GM21786 (cell line): ENCODE measurements at regions not wholly inside any gene's neighbourhood (a gene's known extent, or its start where the extent isn't known, plus 50 kb on each side); places are given as distances from the start of the nearest gene placed in this dataset.

Experiments
- ATAC-seq: cut with Tn5 transposase; IDR thresholded peaks from one replicate; pipeline ENCODE4 v1.9.1; 2021; ENCODE audit not compliant: unreplicated experiment

- no peak for ATAC-seq
Measured at GRCh38 chr2:145615626-145616025, 1095.7 kb upstream of the ZEB2 start.

DNA sequence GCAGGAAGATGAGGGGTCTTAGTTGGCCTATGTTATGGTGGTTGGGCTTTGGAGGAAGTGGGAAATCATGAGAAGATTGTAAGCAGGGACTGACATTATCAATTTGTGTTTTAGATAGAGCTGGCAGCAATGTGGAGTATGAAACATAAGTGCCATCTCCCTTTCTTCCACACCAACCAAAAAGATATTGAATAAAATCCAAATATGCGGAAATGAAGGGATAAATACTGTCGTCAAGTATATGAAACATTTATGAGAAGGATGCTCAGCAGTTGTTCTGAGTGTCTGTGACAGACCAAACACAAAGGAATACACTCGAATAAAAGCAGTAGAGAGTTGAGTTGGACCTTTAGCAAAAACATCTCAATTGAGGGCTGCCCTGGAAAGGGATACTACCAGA lies 1090.0 kb upstream of the ZEB2 start:
- ATAC-seq: no peak

DNA sequence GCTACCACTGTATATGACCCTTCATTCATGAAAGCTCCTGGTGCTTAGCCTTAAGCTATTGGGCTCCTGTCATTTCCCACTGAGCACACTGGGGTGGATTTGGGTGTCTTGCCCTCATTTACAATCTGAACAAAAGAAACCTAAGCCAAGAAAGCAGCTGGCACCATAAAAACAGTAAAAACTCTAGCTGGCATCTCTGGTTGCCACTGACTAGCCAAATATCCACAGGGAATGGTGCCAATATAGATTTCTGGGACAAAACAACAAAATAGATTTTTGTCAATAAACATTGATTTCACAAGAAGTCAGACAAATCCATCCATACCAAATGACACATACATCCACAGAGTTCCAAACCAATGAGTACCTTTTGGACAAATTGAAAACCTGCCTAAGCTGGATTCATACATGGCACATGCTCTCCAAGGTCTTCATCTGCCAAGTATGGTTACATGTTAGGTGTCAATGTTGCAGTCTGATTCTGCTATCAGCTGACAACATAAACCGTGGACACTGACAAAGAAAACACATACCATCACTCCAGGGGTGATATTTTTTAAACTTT lies 1081.5 kb upstream of the ZEB2 start:
- no peak for ATAC-seq

DNA sequence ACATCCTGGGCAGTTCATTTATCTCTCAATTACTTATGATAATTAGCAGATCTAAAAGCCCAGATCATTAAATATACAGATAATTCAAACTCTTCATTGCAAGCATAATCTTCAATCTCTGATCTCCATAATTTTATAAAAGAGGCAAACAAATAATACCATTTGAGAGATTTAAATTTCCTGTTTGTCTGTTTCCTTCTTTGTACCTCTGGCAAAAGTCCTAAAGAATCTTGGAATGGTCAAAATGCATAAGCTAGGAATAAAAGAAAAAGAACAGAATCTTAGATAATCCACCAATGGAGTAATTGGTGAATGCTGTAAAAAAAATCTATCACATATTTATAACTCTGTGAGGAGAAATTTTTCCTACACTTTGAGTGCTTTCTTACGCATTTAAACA lies 1080.9 kb upstream of the ZEB2 start:
- no peak for ATAC-seq

GRCh38 chr2:145599756-145600155 lies 1079.8 kb upstream of the ZEB2 start:
- no peak for ATAC-seq

DNA sequence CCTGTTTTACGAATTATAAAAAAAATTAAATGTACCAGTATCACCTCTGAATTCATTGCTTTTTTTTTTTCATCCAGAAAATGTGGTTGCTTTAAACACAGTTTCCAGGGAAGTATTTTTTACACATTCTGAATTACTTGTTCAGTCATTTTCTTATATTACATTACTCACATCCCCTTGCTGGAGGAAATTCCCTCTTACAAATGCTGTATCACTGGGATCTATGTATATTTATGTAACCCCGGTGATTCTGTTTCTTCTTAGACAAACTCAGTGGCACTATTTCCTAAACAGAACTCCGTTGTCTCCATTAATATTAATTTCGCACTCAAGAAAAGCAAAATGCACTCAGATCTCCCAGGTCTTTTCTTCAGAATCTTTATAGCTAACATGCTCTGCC lies 1078.5 kb upstream of the ZEB2 start:
- ATAC-seq: no peak

- ATAC-seq: no peak
Measured at GRCh38 chr2:145597809-145598208, 1077.9 kb upstream of the ZEB2 start.

GRCh38 chr2:145597006-145597405 lies 1077.1 kb upstream of the ZEB2 start:
- ATAC-seq: no peak

DNA sequence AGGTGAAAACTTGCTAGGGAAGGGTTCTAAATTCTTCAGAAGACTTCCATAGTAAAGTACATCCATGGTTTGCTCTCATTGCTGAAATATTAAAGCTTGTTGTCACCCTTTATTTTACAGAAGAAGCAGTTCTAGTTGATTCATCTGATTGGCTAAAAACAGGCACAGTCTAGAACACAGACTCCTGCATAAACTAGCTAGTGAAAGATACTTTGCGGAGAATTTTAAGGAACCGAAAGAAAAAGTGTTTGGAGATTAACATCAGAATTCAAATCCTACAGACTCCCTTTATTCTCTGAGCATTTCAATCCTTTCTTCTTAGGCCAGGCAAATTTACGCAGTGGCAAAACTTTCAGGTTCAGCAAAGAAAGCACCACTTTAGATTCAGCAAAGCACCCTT lies 1076.5 kb upstream of the ZEB2 start:
- no peak for ATAC-seq

DNA sequence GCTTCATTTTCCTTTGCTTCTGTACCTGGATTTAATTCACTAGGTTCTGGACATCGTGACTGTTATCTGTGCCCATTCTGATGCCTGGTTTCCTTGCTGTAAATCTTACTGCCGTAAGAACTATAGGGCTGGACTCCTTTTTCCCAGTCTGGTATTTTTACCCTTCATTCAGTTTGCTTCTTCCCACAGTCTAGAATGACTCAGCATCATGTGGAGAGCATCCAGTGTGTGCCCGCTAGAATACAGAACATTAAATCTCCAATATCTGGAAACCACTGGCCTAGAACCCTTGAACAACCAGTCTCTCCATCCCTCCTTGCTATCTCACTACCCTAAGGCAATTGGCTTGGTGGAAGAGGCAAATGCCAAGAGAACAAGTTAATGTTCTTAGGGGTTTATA lies 1075.4 kb upstream of the ZEB2 start:
- no peak for ATAC-seq

DNA sequence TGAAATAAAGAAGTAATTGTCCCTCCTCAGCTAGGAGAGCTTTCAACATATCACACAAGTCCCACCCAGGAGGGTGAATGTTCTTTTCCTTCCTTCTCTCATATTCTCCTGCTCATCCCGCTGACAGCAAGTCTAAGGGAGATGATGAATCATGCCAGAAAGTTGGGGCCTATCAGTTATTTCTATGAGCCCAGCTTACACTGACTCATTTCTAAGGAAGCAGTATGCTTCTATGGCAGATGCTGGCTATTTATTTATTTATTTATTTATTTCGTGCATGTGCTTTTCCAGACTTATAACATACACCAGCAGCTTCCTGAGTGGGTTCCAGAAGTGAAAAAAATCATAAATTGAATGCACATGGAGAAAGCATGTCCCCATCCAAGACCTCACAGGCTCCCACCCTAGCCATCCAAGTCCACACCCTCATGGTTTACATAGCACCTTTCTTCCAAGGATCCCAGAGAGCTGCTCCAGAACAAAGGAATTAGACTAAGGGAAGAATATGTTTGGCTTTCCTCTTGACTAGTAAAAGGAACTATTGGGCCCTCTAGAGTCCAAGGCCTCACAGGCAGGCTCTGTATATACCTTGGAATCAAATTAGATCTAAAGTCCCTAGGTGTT lies 1074.2 kb upstream of the ZEB2 start:
- ATAC-seq: no peak

DNA sequence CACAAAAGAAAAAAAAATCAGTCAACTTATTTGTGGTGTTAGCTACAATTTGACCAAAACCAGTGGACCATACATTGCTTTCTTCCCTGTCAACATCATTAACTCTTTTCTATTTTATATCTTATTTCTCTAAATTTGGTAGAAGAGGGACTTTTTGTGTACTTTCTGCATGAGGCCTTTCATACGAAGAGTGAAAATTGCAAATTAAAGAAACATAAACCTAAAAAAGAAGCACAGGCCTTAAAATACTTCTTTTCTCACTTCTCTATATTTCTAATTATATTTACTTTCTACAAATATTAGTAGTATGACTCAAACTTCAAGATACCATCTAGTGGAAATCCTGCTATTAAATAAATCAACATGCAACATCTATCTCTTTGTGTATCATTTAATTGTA lies 1073.4 kb upstream of the ZEB2 start:
- peak; percentile 56 for ATAC-seq

DNA sequence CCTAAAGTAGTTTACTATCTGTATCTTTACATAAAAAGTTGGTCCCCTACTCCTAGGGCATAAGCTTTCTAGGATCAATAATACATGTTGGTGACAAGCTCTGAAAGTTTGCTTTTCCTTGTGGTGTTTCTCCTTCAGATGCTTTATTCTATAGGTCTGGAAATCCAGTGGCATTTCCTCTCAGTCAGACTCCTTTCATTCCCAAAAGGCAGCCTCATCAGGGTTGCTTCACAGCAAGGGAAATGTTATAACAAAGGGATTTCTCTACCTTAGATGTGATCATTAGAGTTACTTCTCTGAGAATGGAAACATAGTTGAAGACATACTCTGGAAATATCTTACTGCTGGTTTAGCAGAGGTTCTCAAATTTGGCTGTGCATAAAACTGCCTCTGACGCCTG lies 1072.4 kb upstream of the ZEB2 start:
- no peak for ATAC-seq

- ATAC-seq: no peak
Measured at GRCh38 chr2:145591109-145591809, 1071.3 kb upstream of the ZEB2 start.

GRCh38 chr2:145587922-145588321 lies 1068.0 kb upstream of the ZEB2 start:
- ATAC-seq: no peak

- no peak for ATAC-seq
Measured at GRCh38 chr2:145584353-145584752, 1064.4 kb upstream of the ZEB2 start.

DNA sequence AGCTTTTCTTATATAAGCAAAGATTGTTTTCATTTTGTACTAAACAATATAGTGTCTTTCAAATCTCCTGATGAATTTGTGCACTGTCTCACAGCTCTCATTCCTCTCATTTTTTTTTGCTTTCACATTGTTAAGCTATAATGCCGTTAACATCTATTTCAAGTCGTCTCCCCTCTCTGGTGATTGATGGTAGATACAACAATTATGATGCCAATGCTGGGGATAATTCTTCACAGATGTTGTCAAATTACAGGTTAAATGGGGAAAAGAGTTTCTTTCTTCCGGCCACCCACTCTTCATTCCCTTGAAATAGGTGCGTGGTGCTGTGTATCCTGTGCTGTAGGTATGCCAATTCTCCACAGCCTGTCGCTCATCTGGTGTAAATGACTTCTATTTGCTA lies 1053.7 kb upstream of the ZEB2 start:
- ATAC-seq: no peak

- ATAC-seq: no peak
Measured at GRCh38 chr2:145572238-145572637, 1052.3 kb upstream of the ZEB2 start.

DNA sequence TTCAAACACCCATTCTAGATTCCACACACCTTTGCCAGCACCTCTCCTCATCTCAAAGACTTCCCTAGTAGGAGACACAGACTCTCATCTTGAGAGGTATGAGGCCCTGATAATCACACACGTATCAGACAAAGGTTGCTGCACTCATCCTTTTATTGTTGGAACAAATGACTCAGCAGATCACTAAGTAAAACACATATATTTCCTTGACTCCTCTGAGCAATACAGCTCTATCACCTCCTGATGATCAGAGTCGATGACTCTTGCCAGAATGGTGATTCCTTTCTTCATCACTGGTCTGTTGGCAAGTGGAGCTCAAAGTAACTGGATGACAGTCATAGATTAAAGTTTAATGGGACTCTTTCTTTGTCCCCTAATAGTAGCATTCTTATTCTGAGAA lies 1049.2 kb upstream of the ZEB2 start:
- ATAC-seq: no peak

DNA sequence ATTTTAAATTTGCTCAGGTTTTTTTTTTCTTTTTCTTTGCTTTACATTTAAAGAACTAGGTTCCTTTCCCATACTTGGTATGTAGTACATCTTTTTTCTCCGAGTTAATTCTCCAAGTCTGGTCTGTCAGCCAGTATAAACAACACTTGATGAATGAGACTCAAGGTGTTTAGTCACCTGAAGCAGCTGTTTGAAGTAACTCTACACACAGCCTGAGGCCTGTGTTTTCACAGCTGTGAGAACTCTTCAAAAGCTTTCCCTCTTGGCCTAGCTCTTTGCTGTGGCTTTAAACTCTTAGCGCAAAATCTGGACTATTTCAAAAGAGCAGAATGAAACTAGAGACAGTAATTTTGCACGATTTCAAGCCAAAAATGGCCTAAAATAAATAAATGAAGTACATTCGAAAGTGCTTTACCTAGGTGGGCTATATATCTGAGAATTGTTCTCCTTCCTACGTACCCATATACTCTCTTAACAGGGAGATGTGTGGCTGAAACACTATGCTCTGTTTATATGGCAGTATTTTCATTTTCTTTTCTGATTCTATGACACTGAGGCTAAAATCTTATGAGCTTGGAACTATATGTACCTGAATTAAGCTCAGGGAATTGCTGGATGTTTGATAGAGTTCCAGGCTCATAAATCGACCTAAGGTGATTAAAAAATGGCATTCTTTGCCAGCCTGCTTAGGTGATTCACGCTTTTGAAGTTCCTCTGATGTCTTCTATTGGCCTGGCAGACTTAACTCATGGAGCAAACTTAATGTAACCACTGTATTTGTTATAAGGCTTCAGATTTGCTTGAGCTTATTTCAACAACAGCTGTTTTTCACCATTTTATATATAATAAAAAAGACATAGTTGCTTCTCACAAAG lies 1044.1 kb upstream of the ZEB2 start:
- no peak for ATAC-seq

DNA sequence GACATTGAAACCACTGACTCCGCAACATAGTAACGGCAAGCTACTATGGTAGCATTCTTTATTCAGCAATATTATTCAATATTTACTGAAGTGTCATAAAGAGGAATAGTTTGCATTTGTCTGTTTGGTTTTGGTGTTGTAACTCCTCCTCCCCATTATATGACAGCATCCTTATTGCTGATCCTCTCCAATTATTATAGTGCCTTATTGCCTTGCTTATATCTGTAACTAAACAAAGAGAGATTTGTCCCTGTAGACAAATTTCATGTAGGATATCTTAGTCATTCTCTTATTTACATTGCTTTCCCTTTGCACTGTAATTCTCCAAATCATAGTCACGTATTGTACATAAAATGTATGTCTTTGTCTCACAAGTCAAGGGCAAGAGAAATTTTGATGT lies 1041.2 kb upstream of the ZEB2 start:
- no peak for ATAC-seq
